Hepatocyte (in vitro differentiated cells): ENCODE measurements at regions not wholly inside any gene's neighbourhood (a gene's known extent, or its start where the extent isn't known, plus 50 kb on each side); places are given as distances from the start of the nearest gene placed in this dataset.

Experiments
- EZH2 ChIP-seq: fragments of 200-600 bp; sonication (generic); IDR thresholded peaks from 2 replicates; pipeline ENCODE4 v1.6.1; 2016; ENCODE audit warnings: antibody characterized with exemption, mild to moderate bottlenecking, borderline replicate concordance
- EZH2phosphoT487 ChIP-seq: fragments of 200-600 bp; sonication (generic); IDR thresholded peaks from one replicate; pipeline ENCODE4 v1.6.1; 2018; ENCODE audit warnings: antibody characterized with exemption, mild to moderate bottlenecking, low read depth, moderate library complexity; ENCODE audit not compliant: unreplicated experiment, severe bottlenecking
- TF ChIP-seq, protein P1 (sequence below): fragments of 200-600 bp; sonication (generic); IDR thresholded peaks from 2 replicates; pipeline ENCODE4 v1.5.1; 2016; ENCODE audit warnings: antibody characterized with exemption, mild to moderate bottlenecking; ENCODE audit not compliant: poor library complexity

DNA sequence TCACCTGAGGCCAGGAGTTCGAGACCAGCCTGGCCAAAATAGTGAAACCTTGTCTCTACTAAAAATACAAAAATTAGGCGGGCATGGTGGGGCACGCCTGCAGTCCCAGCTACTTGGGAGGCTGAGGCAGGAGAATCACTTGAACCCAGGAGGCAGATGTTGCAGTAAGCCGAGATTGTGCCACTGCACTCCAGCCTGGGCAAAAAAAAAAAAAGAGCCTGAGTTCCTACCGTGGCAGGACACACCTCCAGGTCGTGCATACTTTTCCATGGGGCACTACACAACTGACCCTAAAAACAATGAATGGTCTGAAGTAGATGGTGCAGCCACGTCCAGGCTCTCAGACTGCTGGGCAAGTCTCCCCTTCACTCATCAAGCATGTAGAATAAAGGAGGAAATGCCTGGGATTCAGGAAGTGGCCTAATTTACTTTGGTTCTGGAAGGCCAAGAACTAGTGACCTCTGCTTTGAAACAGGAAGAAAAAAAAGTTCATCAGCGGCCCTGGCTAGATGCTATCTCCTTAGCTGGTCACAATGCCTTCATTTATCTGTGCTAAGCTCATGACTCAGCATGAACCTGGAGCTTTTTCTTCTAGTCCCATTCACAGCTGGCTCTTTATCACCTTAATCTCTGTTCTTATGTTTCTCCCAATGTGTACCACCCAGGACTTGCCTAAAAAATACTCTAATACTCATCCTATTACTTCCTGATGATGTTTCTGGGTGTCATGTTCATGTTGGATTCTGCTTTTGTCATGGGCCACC is 55.8 kb upstream of the OR6J1 start:
- TF ChIP-seq, protein P1, sequence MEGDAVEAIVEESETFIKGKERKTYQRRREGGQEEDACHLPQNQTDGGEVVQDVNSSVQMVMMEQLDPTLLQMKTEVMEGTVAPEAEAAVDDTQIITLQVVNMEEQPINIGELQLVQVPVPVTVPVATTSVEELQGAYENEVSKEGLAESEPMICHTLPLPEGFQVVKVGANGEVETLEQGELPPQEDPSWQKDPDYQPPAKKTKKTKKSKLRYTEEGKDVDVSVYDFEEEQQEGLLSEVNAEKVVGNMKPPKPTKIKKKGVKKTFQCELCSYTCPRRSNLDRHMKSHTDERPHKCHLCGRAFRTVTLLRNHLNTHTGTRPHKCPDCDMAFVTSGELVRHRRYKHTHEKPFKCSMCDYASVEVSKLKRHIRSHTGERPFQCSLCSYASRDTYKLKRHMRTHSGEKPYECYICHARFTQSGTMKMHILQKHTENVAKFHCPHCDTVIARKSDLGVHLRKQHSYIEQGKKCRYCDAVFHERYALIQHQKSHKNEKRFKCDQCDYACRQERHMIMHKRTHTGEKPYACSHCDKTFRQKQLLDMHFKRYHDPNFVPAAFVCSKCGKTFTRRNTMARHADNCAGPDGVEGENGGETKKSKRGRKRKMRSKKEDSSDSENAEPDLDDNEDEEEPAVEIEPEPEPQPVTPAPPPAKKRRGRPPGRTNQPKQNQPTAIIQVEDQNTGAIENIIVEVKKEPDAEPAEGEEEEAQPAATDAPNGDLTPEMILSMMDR = no peak
- TF ChIP-seq EZH2phosphoT487 (no peak), EZH2 (no peak)
